A549 (cell line): ENCODE measurements at regions not wholly inside any gene's neighbourhood (a gene's known extent, or its start where the extent isn't known, plus 50 kb on each side); places are given as distances from the start of the nearest gene placed in this dataset.

Source experiments
- CEBPB ChIP-seq, 2 experiments: fragments of >200 bp in 1 of 2; sonication (Bioruptor Twin) in 1 of 2; formaldehyde crosslinking in 1 of 2; IDR thresholded peaks; 2 replicates each; pipeline ENCODE4 v1.6.1; 2012 to 2016
- MAFK ChIP-seq: fragments of 450-650 bp; IDR thresholded peaks from 2 replicates; pipeline ENCODE4 v1.6.1; 2014; ENCODE audit not compliant: partially characterized antibody
- SMC3 ChIP-seq: fragments of >200 bp; sonication (Bioruptor Twin); formaldehyde crosslinking; IDR thresholded peaks from 3 replicates; pipeline ENCODE4 v1.6.1; 2018; ENCODE audit warnings: inconsistent platforms
- TF ChIP-seq, protein P1 (sequence below): fragments of >200 bp; sonication (Bioruptor Twin); formaldehyde crosslinking; IDR thresholded peaks from 3 replicates; pipeline ENCODE4 v1.6.1; 2016
- TF ChIP-seq, protein P2 (sequence below): IDR thresholded peaks from 2 replicates; pipeline ENCODE4 v1.6.1; 2012

DNA sequence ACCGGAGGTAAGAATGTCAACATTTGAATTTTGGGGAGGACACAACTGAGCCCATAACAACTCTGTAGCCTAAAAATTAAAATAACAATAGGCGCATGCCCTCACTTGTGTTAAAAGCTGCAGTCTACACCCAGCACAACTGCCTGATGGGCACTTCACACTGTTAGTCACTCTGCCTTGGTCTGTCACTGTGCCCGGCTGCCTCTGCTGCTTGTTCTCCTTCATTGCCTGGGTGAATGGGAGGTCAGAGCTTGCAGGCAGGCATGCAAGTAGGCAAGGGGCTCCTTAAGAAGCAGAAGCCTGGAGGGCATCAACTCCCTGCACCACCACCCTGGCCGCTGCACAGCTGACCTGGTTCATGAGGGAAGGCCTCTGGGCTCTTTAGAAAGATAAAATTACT, 374.8 kb downstream of the MID1IP1 start:
- TF ChIP-seq SMC3 = no peak
- TF ChIP-seq MAFK = no peak
- TF ChIP-seq, protein P1, sequence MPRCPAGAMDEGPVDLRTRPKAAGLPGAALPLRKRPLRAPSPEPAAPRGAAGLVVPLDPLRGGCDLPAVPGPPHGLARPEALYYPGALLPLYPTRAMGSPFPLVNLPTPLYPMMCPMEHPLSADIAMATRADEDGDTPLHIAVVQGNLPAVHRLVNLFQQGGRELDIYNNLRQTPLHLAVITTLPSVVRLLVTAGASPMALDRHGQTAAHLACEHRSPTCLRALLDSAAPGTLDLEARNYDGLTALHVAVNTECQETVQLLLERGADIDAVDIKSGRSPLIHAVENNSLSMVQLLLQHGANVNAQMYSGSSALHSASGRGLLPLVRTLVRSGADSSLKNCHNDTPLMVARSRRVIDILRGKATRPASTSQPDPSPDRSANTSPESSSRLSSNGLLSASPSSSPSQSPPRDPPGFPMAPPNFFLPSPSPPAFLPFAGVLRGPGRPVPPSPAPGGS = no peak
- no peak for TF ChIP-seq CEBPB (IDR thresholded peaks at IDR 0.05)
- TF ChIP-seq, protein P2, sequence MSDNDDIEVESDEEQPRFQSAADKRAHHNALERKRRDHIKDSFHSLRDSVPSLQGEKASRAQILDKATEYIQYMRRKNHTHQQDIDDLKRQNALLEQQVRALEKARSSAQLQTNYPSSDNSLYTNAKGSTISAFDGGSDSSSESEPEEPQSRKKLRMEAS = no peak
